GM19328 (cell line): ENCODE measurements at regions not wholly inside any gene's neighbourhood (a gene's known extent, or its start where the extent isn't known, plus 50 kb on each side); places are given as distances from the start of the nearest gene placed in this dataset.

ENCODE experiments used
- ATAC-seq: cut with Tn5 transposase; IDR thresholded peaks from one replicate; pipeline ENCODE4 v1.9.1; 2021; ENCODE audit warnings: mild to moderate bottlenecking, moderate library complexity; ENCODE audit not compliant: unreplicated experiment

GRCh38 chr13:103859952-103860351 is 793.7 kb upstream of the SLC10A2 start:
- no peak for ATAC-seq

- no peak for ATAC-seq
Observed at GRCh38 chr13:103852036-103852435, 785.8 kb upstream of the SLC10A2 start.

- ATAC-seq, result no peak
Observed at GRCh38 chr13:103844471-103844870, 778.3 kb upstream of the SLC10A2 start.

GRCh38 chr13:103839460-103839859 is 773.2 kb upstream of the SLC10A2 start:
- ATAC-seq, result no peak

- ATAC-seq, result no peak
Observed at GRCh38 chr13:103835052-103835451, 768.8 kb upstream of the SLC10A2 start.

GRCh38 chr13:103833294-103833852 is 767.2 kb upstream of the SLC10A2 start:
- ATAC-seq, result no peak

- no peak for ATAC-seq
Observed at GRCh38 chr13:103815619-103816018, 749.4 kb upstream of the SLC10A2 start.

- ATAC-seq, result no peak
Observed at GRCh38 chr13:103812971-103813370, 746.8 kb upstream of the SLC10A2 start.

GRCh38 chr13:103812558-103812957 is 746.3 kb upstream of the SLC10A2 start:
- ATAC-seq, result no peak

- ATAC-seq, result no peak
Observed at GRCh38 chr13:103810026-103810425, 743.8 kb upstream of the SLC10A2 start.

GRCh38 chr13:103805771-103806170 is 739.6 kb upstream of the SLC10A2 start:
- ATAC-seq, result no peak

- no peak for ATAC-seq
Observed at GRCh38 chr13:103803349-103803748, 737.1 kb upstream of the SLC10A2 start.

GRCh38 chr13:103799028-103799427 is 732.8 kb upstream of the SLC10A2 start:
- no peak for ATAC-seq

GRCh38 chr13:103795892-103796478 is 729.8 kb upstream of the SLC10A2 start:
- ATAC-seq, result no peak

- ATAC-seq, result no peak
Observed at GRCh38 chr13:103794526-103794925, 728.3 kb upstream of the SLC10A2 start.

- no peak for ATAC-seq
Observed at GRCh38 chr13:103788061-103788652, 721.9 kb upstream of the SLC10A2 start.

- no peak for ATAC-seq
Observed at GRCh38 chr13:103772576-103772975, 706.4 kb upstream of the SLC10A2 start.

- no peak for ATAC-seq
Observed at GRCh38 chr13:103762523-103762922, 696.3 kb upstream of the SLC10A2 start.

GRCh38 chr13:103759361-103759760 is 693.1 kb upstream of the SLC10A2 start:
- no peak for ATAC-seq

- no peak for ATAC-seq
Observed at GRCh38 chr13:103758222-103758621, 692.0 kb upstream of the SLC10A2 start.

- ATAC-seq, result no peak
Observed at GRCh38 chr13:103757361-103757760, 691.1 kb upstream of the SLC10A2 start.

GRCh38 chr13:103754783-103755182 is 688.6 kb upstream of the SLC10A2 start:
- no peak for ATAC-seq

- ATAC-seq, result no peak
Observed at GRCh38 chr13:103734837-103735236, 668.6 kb upstream of the SLC10A2 start.
